NCI-H146 treated with DMSO at 0.1 percent for 48 hours (cell line): ENCODE measurements at regions not wholly inside any gene's neighbourhood (a gene's known extent, or its start where the extent isn't known, plus 50 kb on each side); places are given as distances from the start of the nearest gene placed in this dataset.
"Not testable (repeated sequence)": the region's sequence is repeated elsewhere in the genome, so short reads cannot be mapped to it uniquely, and the experiment has no call there.

Experiments
- DNase-seq: peaks from one replicate; lab custom pipeline; 2025; ENCODE audit not compliant: unreplicated experiment; lab: John Stamatoyannopoulos, UW

DNA sequence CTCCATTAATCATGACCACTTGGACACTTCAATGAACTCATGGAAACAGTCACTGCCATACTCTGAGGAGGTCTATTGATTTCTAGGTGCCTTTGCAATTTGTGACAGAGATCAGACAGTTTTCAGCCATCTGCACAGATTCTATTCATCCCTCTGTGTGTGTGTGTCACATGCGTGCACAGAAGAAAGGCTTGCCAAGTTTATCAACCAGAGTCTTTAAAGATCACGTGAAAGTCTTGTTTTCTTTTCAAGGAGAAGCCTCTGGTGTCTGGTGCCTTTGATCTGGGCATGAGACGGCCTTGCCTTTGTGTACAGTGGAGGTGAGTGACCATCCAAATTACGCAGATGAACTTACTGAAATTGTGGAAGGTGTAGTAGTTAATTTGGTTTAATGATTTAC is 164.2 kb downstream of the VAPA start:
- DNase-seq, result peak; percentile 67

DNA sequence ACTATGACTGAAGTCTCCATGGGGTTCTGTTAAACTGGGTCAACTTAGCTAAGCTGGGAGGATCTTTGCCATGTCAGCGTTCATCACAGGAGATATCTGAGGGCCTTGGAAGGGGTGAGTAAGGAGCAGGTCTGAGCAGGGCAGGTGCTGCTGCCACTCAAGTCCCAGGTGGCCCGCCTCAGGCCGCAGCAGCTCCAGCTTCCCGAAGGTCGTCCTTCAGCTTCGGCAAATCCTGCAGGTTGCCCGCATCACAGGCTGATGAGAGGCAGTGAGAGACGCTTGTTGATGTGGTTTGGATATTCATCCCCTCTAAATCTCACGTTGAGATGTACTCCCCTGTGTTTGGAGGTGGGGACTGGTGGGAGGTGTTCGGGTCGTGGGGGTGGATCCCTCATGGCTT is 166.6 kb downstream of the VAPA start:
- no peak for DNase-seq

DNA sequence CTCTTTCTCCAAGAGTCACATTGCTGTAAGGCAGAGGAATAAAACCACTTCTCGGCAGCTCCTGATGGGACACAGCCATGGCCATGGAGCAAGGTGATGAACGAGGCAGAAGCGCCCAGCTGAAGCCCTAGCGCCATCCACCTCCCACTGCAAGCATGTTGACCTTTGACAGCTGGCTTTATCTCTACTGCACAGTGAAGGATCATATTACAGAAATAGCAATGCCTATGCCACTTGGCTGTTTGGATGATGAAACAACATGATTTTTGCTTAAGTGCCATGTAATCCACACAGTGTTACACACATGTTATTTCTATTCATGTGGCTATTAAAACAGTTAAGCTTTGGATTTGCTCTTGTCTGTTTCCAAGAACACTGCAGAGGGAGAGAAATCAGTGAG is 167.7 kb downstream of the VAPA start:
- no peak for DNase-seq

DNA sequence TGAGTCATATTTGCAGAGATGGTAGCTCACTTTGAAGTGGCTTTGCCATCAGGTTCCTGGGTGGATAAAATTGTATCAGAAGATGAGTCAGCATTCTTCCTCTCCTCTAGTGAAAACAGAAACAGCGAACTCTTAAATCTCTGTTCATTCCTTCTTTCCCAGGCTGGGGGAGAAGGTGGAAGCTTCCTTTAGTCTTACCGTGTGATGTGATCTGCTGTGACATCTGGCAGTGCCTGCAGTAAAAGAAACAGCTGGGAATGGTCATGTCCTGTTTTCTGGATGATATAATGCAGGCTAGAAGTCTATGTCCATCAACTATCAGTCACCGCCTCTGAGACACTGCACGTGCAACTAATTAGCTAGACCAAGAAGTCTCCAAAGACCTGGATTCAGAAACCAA is 171.6 kb downstream of the VAPA start:
- DNase-seq, result no peak

DNA sequence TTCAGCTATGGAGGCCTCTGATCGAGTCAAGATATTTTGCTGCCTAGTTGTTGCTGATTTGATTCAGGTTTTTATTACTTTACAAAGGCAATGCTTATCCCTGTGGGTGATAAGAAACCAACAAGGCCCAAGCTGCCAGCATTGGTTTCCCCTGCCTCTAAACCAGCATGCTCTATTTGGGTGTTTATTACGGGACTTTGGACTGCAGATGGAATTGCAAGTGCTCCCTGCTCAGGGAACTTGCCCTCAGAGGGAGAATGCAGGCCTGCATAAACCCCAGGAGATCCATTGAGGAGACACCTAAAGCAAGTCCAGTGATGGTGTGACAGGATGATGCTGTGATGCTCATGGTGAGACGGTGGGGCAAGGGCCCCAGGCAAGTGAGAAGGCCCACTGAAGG is 172.1 kb downstream of the VAPA start:
- DNase-seq, result no peak

DNA sequence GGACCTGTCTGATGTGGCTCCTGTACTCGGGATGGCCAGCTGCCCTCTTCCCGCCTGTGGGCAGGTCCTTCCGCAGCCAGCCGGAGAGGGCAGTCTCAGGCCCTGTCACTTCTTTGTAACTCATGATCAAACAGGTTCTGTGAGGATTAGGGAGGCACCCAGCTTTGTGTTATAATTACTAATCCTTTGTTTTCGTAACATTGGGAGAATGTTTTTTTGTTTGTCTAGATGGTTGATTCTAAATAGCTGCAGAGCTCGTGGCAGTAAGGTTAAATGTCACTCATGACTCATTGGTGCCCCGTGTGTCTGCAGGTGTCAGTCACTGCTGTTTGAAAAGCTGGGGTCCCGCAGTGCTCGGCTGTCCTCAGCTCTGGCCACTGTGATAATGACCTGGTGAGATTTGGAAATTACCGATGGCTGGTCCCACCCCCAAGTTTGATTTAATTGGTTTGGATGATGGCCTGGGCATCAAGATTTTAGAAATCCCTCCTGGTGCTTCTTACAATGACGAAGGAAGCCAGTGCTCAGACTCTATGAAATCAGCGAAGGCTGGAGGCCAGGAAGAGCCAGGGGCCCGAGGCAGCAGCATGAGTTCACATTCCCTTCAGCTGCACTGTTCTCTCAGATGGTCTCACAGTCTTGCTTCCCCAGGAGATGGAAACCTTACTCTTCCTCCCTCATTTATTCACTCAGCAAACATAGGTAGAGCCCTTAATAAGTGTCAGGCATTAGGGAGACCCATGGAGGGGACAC is 172.8 kb downstream of the VAPA start:
- peak; percentile 98 for DNase-seq

DNA sequence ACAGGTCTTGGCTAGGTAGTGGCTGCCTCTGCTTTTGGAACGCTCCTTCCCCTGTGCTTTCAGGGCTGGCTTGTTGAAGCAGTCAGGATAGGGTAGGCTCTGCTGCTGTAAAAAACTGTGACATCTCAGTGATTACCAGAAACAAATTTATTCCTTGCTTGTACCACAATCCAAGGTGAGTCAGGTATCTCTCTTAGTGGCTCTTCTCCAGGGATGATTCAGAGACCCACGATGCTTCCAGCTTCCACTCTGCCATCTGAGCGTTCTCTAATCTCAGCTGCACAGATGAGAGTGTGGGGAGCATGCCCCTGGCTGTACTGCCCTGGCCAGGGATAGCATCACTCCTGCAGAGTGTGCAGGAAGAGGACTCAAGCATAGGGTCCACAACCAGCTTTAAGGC is 174.9 kb downstream of the VAPA start:
- DNase-seq, result no peak

DNA sequence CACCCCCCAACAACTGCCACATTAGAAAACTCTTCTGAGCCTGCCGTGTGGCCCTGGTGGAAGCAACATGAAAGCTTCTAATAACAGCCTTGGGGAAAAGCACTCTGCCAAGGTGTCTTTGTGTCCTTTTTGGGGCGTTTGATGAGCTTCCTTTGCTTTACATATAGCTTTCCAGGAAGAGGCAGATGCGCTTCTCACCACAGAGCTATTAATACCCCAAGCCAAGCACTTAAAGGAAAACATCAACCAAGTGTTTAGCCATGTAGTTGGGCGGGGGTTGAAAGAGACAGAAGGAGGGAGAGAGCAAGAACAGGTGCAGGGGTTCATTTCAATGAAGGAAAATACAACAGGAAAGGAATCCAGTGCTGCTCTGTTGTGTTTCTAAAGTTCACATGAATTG is 176.1 kb downstream of the VAPA start:
- DNase-seq, result peak; percentile 99

DNA sequence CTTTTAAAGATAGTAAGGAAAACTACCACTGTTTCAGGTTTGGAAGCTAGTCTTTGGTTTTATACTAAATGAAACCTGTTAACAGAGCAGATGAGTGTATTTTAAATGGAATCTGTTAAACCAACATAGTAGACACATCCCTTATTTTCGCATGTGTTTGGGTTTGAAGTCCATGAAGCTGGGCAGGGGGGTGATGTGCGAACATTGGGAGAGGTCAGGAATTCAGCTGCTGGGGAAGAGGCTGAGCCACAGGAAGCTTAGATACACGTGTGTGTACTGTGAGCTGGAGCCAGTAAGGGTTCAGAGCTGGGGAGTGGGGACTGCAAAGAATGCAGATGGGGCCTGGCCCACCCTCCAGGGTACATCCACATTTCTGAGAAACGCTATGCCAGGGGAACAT is 176.9 kb downstream of the VAPA start:
- peak; percentile 73 for DNase-seq

DNA sequence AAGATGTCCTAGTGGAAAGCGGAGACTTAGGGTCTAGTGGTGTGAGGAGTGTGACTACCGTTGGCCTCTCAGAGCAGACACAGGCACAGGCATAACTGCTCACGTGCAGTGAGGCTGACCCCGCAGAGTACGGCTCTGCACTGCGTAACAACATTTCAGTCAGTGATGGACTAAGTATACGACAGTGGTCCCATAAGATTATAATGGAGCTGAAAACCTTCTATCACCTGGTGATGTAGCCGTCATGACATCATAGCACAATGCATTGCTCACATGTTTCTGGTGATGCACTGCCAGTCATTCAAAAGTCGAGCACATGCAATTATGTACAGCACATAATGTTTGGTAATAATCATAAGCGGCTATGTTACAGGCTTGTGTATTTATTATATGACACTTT is 179.6 kb downstream of the VAPA start:
- no peak for DNase-seq

DNA sequence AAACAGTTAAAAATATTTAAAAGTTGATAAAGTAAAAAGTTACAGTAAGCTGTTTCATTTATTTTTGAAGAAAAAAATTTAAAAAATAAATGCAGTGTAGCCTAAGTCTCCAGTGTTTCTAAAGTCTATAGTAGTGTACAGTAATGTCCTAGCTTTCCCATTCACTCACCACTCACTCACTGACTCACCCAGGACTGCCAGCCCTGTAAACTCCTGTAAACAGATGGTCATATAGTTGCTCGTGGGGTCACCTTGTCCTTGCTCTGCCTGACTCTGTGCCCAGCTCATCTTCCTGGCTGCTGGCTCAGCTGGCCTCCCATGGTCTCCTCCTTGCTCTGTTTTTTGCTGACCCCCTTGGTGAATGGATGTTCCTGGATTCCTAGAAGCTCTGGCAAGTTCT is 180.3 kb downstream of the VAPA start:
- no peak for DNase-seq

DNA sequence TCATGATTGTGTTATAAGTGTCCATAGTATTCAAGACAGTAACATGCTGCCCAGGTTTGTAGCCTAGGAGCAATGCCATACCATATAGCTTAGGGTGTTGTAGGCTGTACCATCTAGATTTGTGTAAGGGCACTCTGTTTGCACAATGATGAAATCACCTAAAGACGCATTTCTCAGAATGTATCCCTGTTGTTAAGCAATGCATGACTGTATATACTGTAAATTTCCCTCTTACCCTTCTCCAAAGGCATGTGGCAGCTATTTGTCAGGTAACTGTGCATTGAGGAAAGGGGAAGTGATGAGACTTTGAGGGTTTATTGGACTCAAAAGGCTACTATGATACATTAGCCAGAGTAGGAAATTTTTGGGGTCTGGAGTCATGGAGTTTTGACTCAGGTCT is 180.8 kb downstream of the VAPA start:
- no peak for DNase-seq

DNA sequence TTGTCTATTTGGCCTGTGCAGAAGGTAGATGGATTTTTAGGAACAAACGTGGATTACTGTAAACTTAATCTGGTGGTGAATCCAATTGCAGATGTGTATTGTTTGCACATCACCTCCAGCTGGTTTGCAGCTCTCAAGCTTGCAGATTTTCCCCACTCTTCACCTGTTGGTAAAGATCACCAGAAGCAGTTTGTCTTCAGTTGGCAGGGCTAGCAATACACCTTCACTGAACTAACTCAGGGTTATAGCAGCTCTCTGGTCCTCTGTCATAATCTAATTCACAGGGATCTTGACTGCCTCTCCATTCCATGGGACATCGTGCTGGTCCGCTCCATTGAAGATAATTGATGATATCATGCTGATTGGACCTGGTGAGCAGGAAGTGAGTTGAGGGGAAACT is 181.5 kb downstream of the VAPA start:
- no peak for DNase-seq

DNA sequence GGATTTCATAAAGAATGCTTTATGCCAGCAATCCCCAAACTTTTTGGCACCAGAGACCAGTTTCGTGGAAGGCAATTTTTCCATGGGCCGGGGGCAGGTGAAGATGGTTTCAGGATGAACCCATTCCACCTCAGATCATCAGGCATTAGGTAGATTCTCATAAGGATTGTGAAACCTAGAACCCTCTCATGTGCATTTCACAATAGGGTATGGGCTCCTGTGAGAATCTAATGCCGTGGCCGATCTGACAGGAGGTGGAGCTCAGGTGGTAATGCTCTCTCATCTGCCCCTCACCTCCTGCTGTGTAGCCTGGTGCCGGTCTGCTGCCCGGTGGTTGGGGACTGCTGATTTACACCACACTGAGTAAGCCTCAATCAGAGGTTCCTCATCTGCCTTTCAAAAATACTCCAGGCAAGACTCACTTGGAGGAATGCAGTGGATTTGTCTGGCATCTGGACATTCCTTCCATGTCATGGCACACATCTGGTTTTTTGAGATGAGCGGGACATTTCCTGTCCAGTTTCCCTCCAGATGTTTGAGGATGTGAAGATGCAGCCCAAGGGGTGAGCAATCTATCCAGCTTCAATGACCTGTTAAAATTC is 185.8 kb downstream of the VAPA start:
- peak; percentile 17 for DNase-seq

DNA sequence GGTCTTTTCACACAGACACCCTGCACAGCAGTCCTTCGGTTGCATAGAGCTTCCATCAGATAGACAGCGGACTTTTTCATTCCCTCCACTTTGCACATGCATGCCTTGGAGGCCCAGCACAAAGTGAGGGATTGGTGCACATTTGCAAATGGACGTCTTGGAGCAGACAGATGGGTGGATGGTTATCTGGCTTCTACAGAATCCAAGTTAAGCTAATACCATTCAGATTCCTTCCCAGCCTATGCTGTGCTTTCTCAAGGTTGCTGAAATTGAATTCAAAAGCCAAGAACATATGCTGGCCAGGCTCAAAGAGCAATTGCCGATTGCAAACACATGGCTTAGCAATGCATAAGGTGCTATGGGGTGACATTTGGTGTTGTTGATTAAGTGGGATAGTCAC is 186.4 kb downstream of the VAPA start:
- DNase-seq, result no peak

DNA sequence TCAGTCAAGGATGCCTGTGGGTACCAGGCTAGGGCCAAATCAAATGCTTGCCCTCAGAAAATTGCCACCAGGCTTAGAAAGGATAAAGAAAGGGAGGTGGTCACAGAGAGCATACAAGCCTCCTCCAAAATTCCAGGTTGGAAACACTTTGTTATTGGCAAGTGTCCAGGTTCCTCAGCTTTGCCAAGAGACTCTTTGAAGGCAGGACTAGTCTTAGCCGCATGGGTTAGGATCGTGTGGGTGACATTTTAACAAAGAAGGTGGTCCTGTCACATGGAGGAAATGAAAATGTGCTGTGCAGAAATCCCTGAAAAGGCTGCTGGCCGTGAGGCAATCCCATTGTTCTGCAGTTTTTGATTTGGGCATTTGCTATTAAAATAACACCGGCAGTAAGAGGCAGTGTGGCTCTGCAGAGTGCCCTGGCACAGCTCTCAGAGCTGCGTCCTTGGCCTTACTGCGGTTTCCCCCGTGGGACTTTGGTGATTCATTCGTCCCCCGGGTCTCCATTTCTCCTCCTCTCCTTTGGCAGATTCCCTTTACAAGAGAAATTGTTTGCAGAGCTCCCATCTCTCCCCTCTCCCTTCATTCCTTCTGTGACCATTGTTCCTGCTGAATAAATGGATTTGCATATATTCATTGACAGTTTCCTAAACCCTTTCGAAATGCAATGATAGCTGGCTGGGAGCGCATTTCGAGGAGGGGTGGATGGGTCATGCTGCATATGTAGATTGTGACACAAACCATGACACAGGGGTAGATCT is 187.3 kb downstream of the VAPA start:
- DNase-seq, result no peak

DNA sequence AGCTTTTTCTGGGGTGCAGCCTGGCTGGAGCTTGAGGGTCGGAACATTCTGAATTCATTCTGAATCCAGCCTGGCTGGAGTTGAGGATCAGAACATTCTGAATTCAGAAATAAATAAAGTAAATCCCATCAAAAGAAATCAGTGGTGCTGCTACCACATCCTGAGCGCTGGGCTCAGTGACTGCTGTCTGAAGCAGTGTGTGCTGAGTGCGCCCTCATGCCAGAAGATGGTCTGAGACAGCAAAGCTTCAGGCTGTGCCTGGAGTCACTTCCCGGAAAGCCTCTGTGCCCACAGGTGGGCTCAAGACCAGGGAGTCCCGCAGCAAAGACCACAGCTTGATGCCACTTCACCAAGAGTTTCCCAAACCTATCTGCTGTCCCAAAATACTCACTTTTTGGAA is 187.9 kb downstream of the VAPA start:
- DNase-seq, result no peak

DNA sequence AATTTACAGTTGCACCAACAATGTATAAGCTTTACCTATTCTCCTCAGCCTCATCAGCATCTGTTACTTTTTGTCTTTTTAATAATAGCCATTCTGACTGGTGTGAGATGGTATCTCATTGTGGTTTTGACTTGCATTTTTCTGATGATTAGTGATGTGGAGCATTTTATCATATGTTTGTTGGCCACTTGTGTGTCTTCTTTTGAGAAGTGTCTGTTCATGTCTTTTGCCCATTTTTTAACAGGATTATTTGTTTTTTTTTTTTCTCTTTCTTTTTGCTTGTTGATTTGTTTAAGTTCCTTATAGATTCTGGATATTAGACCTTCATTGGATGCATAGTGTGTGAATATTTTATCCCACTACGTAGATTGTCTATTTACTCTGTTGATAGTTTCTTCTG is 191.3 kb downstream of the VAPA start:
- DNase-seq, result not testable (repeated sequence)

DNA sequence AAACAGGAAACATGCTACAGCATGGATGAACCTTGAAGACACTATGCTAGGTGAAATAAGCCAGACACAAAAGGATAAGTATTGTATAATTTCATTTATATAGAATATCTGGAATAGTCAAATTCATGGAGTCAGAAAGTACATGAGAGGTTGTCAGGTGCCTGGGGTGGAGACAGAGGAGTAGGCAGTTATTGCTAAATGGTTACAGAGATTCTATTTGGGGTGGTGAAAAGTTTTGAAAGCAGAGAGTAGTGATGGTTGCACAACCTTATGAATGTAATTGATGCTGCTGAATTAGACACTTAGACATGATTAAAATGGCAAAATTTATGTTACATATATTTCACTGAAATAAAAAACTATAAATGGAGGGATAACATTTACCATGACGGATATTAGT is 197.4 kb downstream of the VAPA start:
- DNase-seq, result no peak

DNA sequence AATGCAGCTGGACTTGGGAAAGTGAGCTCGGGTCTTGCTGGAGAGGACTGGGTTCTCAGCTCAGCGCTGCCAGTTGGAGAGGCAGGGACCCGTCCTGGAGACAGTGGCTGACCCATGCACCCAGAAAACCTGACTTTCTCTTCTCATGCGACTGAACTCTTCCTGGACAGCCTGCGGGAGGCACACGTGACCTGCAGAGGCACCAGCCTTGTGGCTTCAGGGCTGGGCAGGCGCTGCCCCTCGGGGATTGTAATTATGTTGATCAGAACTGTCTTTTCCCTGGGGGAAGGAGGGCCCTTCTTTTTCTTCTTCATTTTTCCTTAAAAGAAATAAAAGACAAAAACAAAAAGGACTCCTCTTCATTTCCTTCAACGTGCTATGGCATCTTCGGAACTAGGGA is 198.1 kb downstream of the VAPA start:
- DNase-seq, result no peak

DNA sequence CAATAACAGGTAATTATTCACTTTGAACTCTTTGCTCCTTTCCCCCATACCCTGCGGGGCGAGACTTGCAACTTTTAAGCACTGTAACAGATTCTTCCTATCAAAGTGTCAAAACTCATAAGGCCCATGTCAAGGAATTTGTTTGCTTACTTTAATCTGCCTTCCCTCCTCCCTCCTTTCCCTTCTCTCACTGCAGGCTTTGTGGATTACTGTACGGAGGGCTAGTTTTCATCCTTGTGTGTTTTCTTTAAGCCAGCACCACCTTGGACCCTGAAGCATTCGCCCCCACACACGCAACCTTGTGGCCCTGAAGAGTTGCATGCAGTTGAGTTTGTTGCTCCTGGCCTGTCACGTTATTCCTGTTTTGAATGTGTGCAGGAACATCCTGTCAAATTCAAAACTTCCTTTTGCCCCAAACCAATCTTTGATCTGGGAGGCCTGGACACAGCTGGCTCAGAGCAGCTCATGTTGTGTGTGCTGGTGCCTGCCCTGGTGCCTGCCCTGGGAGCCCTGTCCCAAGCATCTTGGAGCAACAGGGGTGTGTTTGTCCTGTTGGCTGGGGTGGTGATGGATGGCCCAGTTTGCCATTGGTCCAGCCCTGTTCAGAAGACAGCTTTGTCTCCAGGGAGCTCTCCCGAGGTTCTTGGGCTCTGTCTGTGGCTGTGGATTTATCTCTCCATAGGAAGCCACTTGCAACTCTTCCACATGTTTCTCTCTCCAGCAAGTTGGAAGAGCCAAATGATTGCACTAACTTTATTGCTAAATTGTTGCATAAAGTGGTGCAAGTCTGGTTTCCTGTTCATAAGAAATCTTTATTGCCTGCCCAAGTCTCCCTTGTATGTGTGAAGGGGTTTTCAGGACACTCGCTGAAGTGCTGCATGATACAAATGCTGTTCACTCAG is 199.6 kb downstream of the VAPA start:
- DNase-seq, result no peak
